Keratinocyte (primary cell): ENCODE measurements at regions not wholly inside any gene's neighbourhood (a gene's known extent, or its start where the extent isn't known, plus 50 kb on each side); places are given as distances from the start of the nearest gene placed in this dataset.

Experiments
- DNase-seq: peaks from one replicate; pipeline ENCODE4 v3.0.0-alpha.2; 2011; ENCODE audit warnings: low read depth, missing footprints, low spot score
- FAIRE-seq: peaks from 2 replicates; lab custom pipeline; 2011; peaks lifted over from hg19 to GRCh38; lab: Jason Lieb, UNC
- H2AFZ ChIP-seq: 2 replicates; pipeline ENCODE4 v1.6.0; 2012; ENCODE audit warnings: low read length, control low read depth, inconsistent platforms; ENCODE audit not compliant: control insufficient read depth
- H3K27ac ChIP-seq: 2 replicates; pipeline ENCODE4 v1.5.1; 2011; ENCODE audit warnings: low read length; ENCODE audit not compliant: control insufficient read depth, insufficient read depth
- H3K27me3 ChIP-seq: 3 replicates; pipeline ENCODE4 v1.6.0; 2011; ENCODE audit warnings: low read length; ENCODE audit not compliant: control insufficient read depth, insufficient read depth; ENCODE audit errors: extremely low read depth
- H3K36me3 ChIP-seq, 2 experiments: 2 replicates in 1 of 2; 3 replicates in 1 of 2; pipeline ENCODE4 v1.5.1; 2011; ENCODE audit warnings: low read length in 2 of 2, mild to moderate bottlenecking in 1 of 2; ENCODE audit not compliant: control insufficient read depth in 2 of 2, insufficient read depth in 2 of 2; ENCODE audit errors: extremely low read depth in 1 of 2
- H3K4me1 ChIP-seq: 3 replicates; pipeline ENCODE4 v1.5.1; 2011; ENCODE audit warnings: low read length; ENCODE audit not compliant: control insufficient read depth, insufficient read depth; ENCODE audit errors: extremely low read depth
- H3K4me2 ChIP-seq: 3 replicates; pipeline ENCODE4 v1.6.0; 2011; ENCODE audit warnings: low read depth, low read length; ENCODE audit not compliant: control insufficient read depth, insufficient read depth; ENCODE audit errors: extremely low read depth
- H3K4me3 ChIP-seq, 3 experiments: fragments of 200-600 bp in 1 of 3; sonication (generic) in 1 of 3; 2 replicates in 2 of 3; 3 replicates in 1 of 3; pipeline ENCODE4 v1.5.1; 2011 to 2016; ENCODE audit warnings: low read length in 3 of 3, mild to moderate bottlenecking in 3 of 3, control low read depth in 2 of 3, inconsistent platforms in 1 of 3, low read depth in 1 of 3, mixed read lengths in 1 of 3, mixed run types in 1 of 3, moderate library complexity in 1 of 3; ENCODE audit not compliant: control insufficient read depth in 2 of 3, insufficient read depth in 2 of 3; ENCODE audit errors: extremely low read depth in 1 of 3
- H3K79me2 ChIP-seq: 2 replicates; pipeline ENCODE4 v1.6.0; 2012; ENCODE audit warnings: low read length; ENCODE audit not compliant: control insufficient read depth, insufficient read depth
- H3K9ac ChIP-seq: 3 replicates; pipeline ENCODE4 v1.6.0; 2011; ENCODE audit warnings: low read length; ENCODE audit not compliant: control insufficient read depth, insufficient read depth; ENCODE audit errors: extremely low read depth
- H3K9me1 ChIP-seq: 3 replicates; pipeline ENCODE4 v1.6.0; 2011; ENCODE audit warnings: low read length; ENCODE audit not compliant: control insufficient read depth, insufficient read depth; ENCODE audit errors: extremely low read depth
- H3K9me3 ChIP-seq: 2 replicates; pipeline ENCODE4 v1.5.1; 2012; ENCODE audit warnings: low read depth, low read length; ENCODE audit not compliant: control insufficient read depth
- H4K20me1 ChIP-seq: 3 replicates; pipeline ENCODE4 v1.6.0; 2011; ENCODE audit warnings: low read length; ENCODE audit not compliant: control insufficient read depth, insufficient read depth; ENCODE audit errors: extremely low read depth
- EZH2 ChIP-seq: IDR thresholded peaks from one replicate; pipeline ENCODE4 v1.6.1; 2012; ENCODE audit warnings: inconsistent platforms, mild to moderate bottlenecking, low read length, moderate library complexity
- dilution Hi-C: fragments of 300-500 bp; cut with MboI; formaldehyde crosslinking; loops from one replicate; pipeline ENCODE4 v1.7.0; 2020; ENCODE audit warnings: low sequenced_read_pairs; ENCODE audit not compliant: extremely low pct_ligation_motif_present
- TF ChIP-seq, protein P1 (sequence below), 3 experiments: IDR thresholded peaks in 1 of 3; conservative IDR thresholded peaks in 1 of 3; optimal IDR thresholded peaks in 1 of 3; 2 replicates in 2 of 3; 3 replicates in 1 of 3; pipeline versions ENCODE3 to v1.5.1; 2011; ENCODE audit warnings: low read length in 3 of 3, mild to moderate bottlenecking in 3 of 3, moderate library complexity in 2 of 3, control low read depth in 1 of 3, inconsistent platforms in 1 of 3; ENCODE audit not compliant: insufficient read depth in 2 of 3; ENCODE audit errors: extremely low read depth in 1 of 3

- Histone ChIP-seq H3K36me3 (no peaks in the 10 kb centered on the region), H3K27ac (no peak overlapping the region), H3K4me1 (no peaks in the 10 kb centered on the region), H3K4me3 (no peak overlapping the region), H2AFZ (no peak overlapping the region), H3K4me2 (no peak overlapping the region), H3K9me1 (no peaks in the 10 kb centered on the region), H4K20me1 (no peaks in the 10 kb centered on the region), H3K79me2 (no peaks in the 10 kb centered on the region), H3K9ac (no peak overlapping the region), H3K27me3 (no peaks in the 10 kb centered on the region), H3K9me3 (no peaks in the 10 kb centered on the region)
- TF ChIP-seq EZH2 = no peak
- TF ChIP-seq, protein P1, sequence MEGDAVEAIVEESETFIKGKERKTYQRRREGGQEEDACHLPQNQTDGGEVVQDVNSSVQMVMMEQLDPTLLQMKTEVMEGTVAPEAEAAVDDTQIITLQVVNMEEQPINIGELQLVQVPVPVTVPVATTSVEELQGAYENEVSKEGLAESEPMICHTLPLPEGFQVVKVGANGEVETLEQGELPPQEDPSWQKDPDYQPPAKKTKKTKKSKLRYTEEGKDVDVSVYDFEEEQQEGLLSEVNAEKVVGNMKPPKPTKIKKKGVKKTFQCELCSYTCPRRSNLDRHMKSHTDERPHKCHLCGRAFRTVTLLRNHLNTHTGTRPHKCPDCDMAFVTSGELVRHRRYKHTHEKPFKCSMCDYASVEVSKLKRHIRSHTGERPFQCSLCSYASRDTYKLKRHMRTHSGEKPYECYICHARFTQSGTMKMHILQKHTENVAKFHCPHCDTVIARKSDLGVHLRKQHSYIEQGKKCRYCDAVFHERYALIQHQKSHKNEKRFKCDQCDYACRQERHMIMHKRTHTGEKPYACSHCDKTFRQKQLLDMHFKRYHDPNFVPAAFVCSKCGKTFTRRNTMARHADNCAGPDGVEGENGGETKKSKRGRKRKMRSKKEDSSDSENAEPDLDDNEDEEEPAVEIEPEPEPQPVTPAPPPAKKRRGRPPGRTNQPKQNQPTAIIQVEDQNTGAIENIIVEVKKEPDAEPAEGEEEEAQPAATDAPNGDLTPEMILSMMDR (optimal IDR thresholded peaks at IDR 0.05 in 1 of 3, IDR thresholded peaks at IDR 0.05 in 1 of 3, conservative IDR thresholded peaks at IDR 0.05 in 1 of 3; ENCODE audit: extremely low read depth in 1 of 3, insufficient read depth in 2 of 3, low read length in 3 of 3) = no peak
- no peak for DNase-seq
- FAIRE-seq = no peak
- dilution Hi-C loops = no loop called here
These were observed 658.6 kb downstream of the AMY1C start for GRCh38 chr1:104408268-104408667.

DNA sequence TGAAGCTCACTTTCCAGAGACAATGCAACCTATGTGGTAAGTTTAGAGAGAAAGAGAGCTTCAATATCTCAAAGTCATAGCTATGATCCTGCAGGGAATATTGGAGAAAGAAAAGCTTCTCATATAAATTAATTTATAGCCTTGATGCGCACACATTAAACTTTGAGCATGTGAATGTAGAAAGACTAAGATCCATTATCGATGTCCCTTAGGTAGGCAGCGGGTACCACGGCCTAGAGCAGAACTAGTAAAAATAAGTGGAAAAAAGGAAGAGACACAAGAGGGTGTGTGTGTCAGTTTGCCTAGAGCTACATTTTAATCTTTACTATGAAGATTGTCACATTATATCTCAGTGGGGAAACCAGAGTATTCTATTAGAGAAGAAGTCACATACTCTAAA is 685.6 kb downstream of the AMY1C start:
- no peak for DNase-seq
- no peak overlapping the region for H3K9ac ChIP-seq
- no peak for FAIRE-seq
- no peaks in the 10 kb centered on the region for H3K79me2 ChIP-seq
- dilution Hi-C loops = no loop called here
- no peaks in the 10 kb centered on the region for H3K9me1 ChIP-seq
- no peaks in the 10 kb centered on the region for H4K20me1 ChIP-seq
- H3K9me3 ChIP-seq = no peaks in the 10 kb centered on the region
- H2AFZ ChIP-seq = no peak overlapping the region
- H3K36me3 ChIP-seq = no peaks in the 10 kb centered on the region
- no peak overlapping the region for H3K27ac ChIP-seq
- no peaks in the 10 kb centered on the region for H3K4me1 ChIP-seq
- no peak for TF ChIP-seq EZH2
- TF ChIP-seq, protein P1 (optimal IDR thresholded peaks at IDR 0.05 in 1 of 3, IDR thresholded peaks at IDR 0.05 in 1 of 3, conservative IDR thresholded peaks at IDR 0.05 in 1 of 3; ENCODE audit: extremely low read depth in 1 of 3, insufficient read depth in 2 of 3, low read length in 3 of 3) = no peak
- no peak overlapping the region for H3K4me3 ChIP-seq
- no peak overlapping the region for H3K4me2 ChIP-seq
- H3K27me3 ChIP-seq = no peaks in the 10 kb centered on the region
